A549 (cell line): ENCODE measurements at regions not wholly inside any gene's neighbourhood (a gene's known extent, or its start where the extent isn't known, plus 50 kb on each side); places are given as distances from the start of the nearest gene placed in this dataset.
A peak's percentile ranks its signal among the peaks of the same experiment; 100 is the strongest.

Experiments
- ATAC-seq, 2 experiments: fragments of 200-7000 bp in 1 of 2; fragments of >200 bp in 1 of 2; cut with Nextera tagmentation in 1 of 2; cut with Tn5 transposase in 1 of 2; 3 replicates each; pipeline versions ENCODE4 v1.8.0 to v1.9.1; 2018 to 2020; ENCODE audit warnings: mild to moderate bottlenecking in 1 of 2, moderate library complexity in 1 of 2
- CTCF ChIA-PET: fragments of 300-600 bp; sonication (Branson Sonifier 250); formaldehyde crosslinking; extraction: SDS; loops from one replicate; lab custom pipeline; 2021; ENCODE audit warnings: antibody characterized with exemption, inconsistent platforms; lab: Yijun Ruan, JAX
- POLR2A ChIA-PET: fragments of 350-600 bp; formaldehyde crosslinking; extraction: SDS; loops from one replicate; lab custom pipeline; 2021; ENCODE audit warnings: antibody characterized with exemption, inconsistent platforms; lab: Yijun Ruan, JAX
- DNase-seq, 2 experiments: peaks; one replicate each; pipeline versions ENCODE4 v3.0.0 to v3.0.0-alpha.2; 2011 to 2016; ENCODE audit warnings: low read depth in 1 of 2, low spot score in 1 of 2
- FAIRE-seq: peaks from 2 replicates; lab custom pipeline; 2011; peaks lifted over from hg19 to GRCh38; lab: Jason Lieb, UNC
- H3K27ac ChIP-seq, 2 experiments: fragments of >200 bp; sonication (Bioruptor Twin); formaldehyde crosslinking; 3 replicates each; pipeline ENCODE4 v1.5.1; 2016 to 2017
- H3K4me1 ChIP-seq: fragments of >200 bp; sonication (Bioruptor Twin); formaldehyde crosslinking; 3 replicates; pipeline ENCODE4 v1.6.1; 2016
- H3K4me2 ChIP-seq: fragments of >200 bp; sonication (Bioruptor Twin); formaldehyde crosslinking; 3 replicates; pipeline ENCODE4 v1.6.1; 2016
- H3K4me3 ChIP-seq: fragments of >200 bp; sonication (Bioruptor Twin); formaldehyde crosslinking; 3 replicates; pipeline ENCODE4 v1.5.1; 2016
- H3K9me3 ChIP-seq: fragments of >200 bp; sonication (Bioruptor Twin); formaldehyde crosslinking; 3 replicates; pipeline ENCODE4 v1.6.1; 2016
- CBX2 ChIP-seq: fragments of 200-600 bp; sonication (generic); IDR thresholded peaks from 2 replicates; pipeline ENCODE4 v1.6.1; 2016; ENCODE audit warnings: low read depth, mild to moderate bottlenecking, borderline replicate concordance
- CBX8 ChIP-seq: fragments of 200-600 bp; sonication (generic); IDR thresholded peaks from 2 replicates; pipeline ENCODE4 v1.6.1; 2016
- EHMT2 ChIP-seq: fragments of 200-600 bp; sonication (generic); IDR thresholded peaks from 2 replicates; pipeline ENCODE4 v1.6.1; 2016; ENCODE audit warnings: antibody characterized with exemption, low read depth, mild to moderate bottlenecking, moderate library complexity
- HDAC2 ChIP-seq: fragments of 200-600 bp; sonication (generic); IDR thresholded peaks from 2 replicates; pipeline ENCODE4 v1.6.1; 2016
- HOXA7 ChIP-seq: fragments of 250-450 bp; sonication (Bioruptor Pico); IDR thresholded peaks from 2 replicates; pipeline ENCODE4 v1.5.0; 2020; ENCODE audit warnings: mild to moderate bottlenecking, moderate library complexity
- HOXB13 ChIP-seq: fragments of 250-450 bp; sonication (Bioruptor Pico); IDR thresholded peaks from 2 replicates; pipeline ENCODE4 v1.5.0; 2020; ENCODE audit warnings: low read depth, mild to moderate bottlenecking, moderate library complexity
- JUNB ChIP-seq: fragments of >200 bp; sonication (Bioruptor Twin); formaldehyde crosslinking; IDR thresholded peaks from 2 replicates; pipeline ENCODE4 v1.6.1; 2016
- KDM1A ChIP-seq: fragments of 200-600 bp; sonication (generic); IDR thresholded peaks from 2 replicates; pipeline ENCODE4 v1.6.1; 2016; ENCODE audit warnings: low read depth, mild to moderate bottlenecking
- MAFK ChIP-seq: fragments of 450-650 bp; IDR thresholded peaks from 2 replicates; pipeline ENCODE4 v1.6.1; 2014; ENCODE audit not compliant: partially characterized antibody
- MYC ChIP-seq: IDR thresholded peaks from 2 replicates; pipeline ENCODE4 v1.6.1; 2012; ENCODE audit warnings: mild to moderate bottlenecking, inconsistent platforms, low read length, improper control_type of control experiment, borderline replicate concordance
- PHF8 ChIP-seq: fragments of 200-600 bp; sonication (generic); IDR thresholded peaks from 2 replicates; pipeline ENCODE4 v1.6.1; 2016; ENCODE audit warnings: low read depth, mild to moderate bottlenecking, antibody characterized with exemption, moderate library complexity, borderline replicate concordance
- POLR2A ChIP-seq: IDR thresholded peaks from 2 replicates; pipeline ENCODE4 v1.6.1; 2012; ENCODE audit warnings: mild to moderate bottlenecking, low read length
- RAD21 ChIP-seq, 2 experiments: fragments of >200 bp in 1 of 2; sonication (Bioruptor Twin) in 1 of 2; formaldehyde crosslinking in 1 of 2; IDR thresholded peaks in 1 of 2; conservative IDR thresholded peaks in 1 of 2; 2 replicates in 1 of 2; 3 replicates in 1 of 2; pipeline ENCODE4 v1.6.1; 2012 to 2018; ENCODE audit warnings: inconsistent platforms in 1 of 2
- RARB ChIP-seq: fragments of 250-450 bp; sonication (Bioruptor Pico); IDR thresholded peaks from 2 replicates; pipeline ENCODE4 v1.8.0; 2021; ENCODE audit warnings: mild to moderate bottlenecking, moderate library complexity
- RNF2 ChIP-seq: fragments of 200-600 bp; sonication (generic); IDR thresholded peaks from 2 replicates; pipeline ENCODE4 v1.6.1; 2016; ENCODE audit warnings: low read depth, mild to moderate bottlenecking, antibody characterized with exemption, moderate library complexity, borderline replicate concordance
- SMC3 ChIP-seq: fragments of >200 bp; sonication (Bioruptor Twin); formaldehyde crosslinking; IDR thresholded peaks from 3 replicates; pipeline ENCODE4 v1.6.1; 2018; ENCODE audit warnings: inconsistent platforms
- TP53 ChIP-seq: fragments of 250-450 bp; sonication (Bioruptor Pico); IDR thresholded peaks from 2 replicates; pipeline ENCODE4 v1.5.0; 2021; ENCODE audit warnings: mild to moderate bottlenecking, moderate library complexity
- ZNF302 ChIP-seq: fragments of 250-450 bp; sonication (Bioruptor Pico); IDR thresholded peaks from 2 replicates; pipeline ENCODE4 v1.9.0; 2021; ENCODE audit warnings: inconsistent platforms, mild to moderate bottlenecking, moderate library complexity
- ZSCAN20 ChIP-seq: fragments of 250-450 bp; sonication (Bioruptor Pico); IDR thresholded peaks from 2 replicates; pipeline ENCODE4 v1.8.0; 2022; ENCODE audit warnings: mild to moderate bottlenecking, moderate library complexity
- WGBS: methylation state at CpG from one replicate; pipeline ENCODE4 v1.1.6; 2017; ENCODE audit errors: missing lambda C conversion rate; 5-methylcytosine and 5-hydroxymethylcytosine counted together
- TF ChIP-seq, protein P1 (sequence below): fragments of >200 bp; sonication (Bioruptor Twin); formaldehyde crosslinking; IDR thresholded peaks from 3 replicates; pipeline ENCODE4 v1.5.1; 2016
- TF ChIP-seq, protein P2 (sequence below): IDR thresholded peaks from 2 replicates; pipeline ENCODE4 v1.6.1; 2012
- TF ChIP-seq, protein P3 (sequence below): fragments of >200 bp; sonication (Bioruptor Twin); formaldehyde crosslinking; IDR thresholded peaks from 2 replicates; pipeline ENCODE4 v1.6.1; 2016

DNA sequence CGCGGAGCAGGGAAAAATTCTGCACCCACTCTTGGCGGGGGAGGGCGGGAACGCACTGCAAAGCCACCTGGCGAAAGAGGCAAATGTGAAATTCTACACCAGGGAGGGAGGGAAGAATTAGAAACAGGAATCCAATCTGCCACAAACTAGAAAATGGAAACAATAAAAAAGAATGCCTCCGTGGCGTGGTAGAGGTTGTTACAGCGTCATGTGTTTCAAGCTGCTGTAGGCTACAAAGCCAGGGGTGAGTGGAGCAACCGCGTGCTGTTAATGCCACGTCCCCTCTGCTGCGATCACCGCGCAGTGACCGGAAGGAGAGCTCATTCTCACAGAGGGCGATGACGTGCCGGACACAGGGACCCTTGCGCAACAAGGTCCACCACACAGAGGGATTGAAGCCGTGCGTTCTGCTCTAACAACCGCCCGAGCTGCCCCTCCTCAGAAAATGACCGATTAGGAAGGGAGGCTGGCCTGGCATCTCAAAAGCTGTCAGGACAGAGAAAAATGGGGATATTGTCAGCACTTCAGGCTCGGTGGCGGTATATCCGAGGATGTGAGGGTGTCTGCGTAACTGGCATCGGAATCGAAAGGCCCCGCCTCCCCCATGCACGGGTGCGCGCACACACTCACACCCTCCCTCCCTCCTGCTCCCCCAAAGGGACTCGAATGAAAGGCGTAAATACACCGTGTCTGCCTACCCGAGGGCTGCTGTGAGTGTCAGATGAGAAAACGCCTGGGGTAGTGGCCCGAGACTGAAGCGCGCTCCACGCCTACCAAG, 70.8 kb upstream of the TNRC6C start (continued):
- TF ChIP-seq CBX2 (no peak), PHF8 (no peak), RNF2 (no peak), RARB (CRISPR knock-in tag) (no peak), RAD21 (conservative IDR thresholded peaks at IDR 0.05 in 1 of 2, IDR thresholded peaks at IDR 0.05 in 1 of 2) (no peak; a peak in 1 of 5 replicates), POLR2A (no peak), HOXB13 (no peak), ZSCAN20 (no peak), KDM1A (no peak), CBX8 (0 out of 2 replicates have a peak, but pooled peaks have one; percentile 17), TP53 (no peak), SMC3 (0 out of 3 replicates have a peak, but pooled peaks have one; percentile 12), MYC (peak; percentile 36; the same call in 1 of the 2 replicates), MAFK (no peak), HDAC2 (no peak)
- TF ChIP-seq, protein P1, sequence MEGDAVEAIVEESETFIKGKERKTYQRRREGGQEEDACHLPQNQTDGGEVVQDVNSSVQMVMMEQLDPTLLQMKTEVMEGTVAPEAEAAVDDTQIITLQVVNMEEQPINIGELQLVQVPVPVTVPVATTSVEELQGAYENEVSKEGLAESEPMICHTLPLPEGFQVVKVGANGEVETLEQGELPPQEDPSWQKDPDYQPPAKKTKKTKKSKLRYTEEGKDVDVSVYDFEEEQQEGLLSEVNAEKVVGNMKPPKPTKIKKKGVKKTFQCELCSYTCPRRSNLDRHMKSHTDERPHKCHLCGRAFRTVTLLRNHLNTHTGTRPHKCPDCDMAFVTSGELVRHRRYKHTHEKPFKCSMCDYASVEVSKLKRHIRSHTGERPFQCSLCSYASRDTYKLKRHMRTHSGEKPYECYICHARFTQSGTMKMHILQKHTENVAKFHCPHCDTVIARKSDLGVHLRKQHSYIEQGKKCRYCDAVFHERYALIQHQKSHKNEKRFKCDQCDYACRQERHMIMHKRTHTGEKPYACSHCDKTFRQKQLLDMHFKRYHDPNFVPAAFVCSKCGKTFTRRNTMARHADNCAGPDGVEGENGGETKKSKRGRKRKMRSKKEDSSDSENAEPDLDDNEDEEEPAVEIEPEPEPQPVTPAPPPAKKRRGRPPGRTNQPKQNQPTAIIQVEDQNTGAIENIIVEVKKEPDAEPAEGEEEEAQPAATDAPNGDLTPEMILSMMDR = no peak
- TF ChIP-seq, protein P2, sequence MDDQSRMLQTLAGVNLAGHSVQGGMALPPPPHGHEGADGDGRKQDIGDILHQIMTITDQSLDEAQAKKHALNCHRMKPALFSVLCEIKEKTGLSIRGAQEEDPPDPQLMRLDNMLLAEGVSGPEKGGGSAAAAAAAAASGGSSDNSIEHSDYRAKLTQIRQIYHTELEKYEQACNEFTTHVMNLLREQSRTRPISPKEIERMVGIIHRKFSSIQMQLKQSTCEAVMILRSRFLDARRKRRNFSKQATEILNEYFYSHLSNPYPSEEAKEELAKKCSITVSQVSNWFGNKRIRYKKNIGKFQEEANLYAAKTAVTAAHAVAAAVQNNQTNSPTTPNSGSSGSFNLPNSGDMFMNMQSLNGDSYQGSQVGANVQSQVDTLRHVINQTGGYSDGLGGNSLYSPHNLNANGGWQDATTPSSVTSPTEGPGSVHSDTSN = no peak
- TF ChIP-seq, protein P3, sequence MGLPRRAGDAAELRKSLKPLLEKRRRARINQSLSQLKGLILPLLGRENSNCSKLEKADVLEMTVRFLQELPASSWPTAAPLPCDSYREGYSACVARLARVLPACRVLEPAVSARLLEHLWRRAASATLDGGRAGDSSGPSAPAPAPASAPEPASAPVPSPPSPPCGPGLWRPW = 0 out of 2 replicates have a peak, but pooled peaks have one; percentile 43

DNA sequence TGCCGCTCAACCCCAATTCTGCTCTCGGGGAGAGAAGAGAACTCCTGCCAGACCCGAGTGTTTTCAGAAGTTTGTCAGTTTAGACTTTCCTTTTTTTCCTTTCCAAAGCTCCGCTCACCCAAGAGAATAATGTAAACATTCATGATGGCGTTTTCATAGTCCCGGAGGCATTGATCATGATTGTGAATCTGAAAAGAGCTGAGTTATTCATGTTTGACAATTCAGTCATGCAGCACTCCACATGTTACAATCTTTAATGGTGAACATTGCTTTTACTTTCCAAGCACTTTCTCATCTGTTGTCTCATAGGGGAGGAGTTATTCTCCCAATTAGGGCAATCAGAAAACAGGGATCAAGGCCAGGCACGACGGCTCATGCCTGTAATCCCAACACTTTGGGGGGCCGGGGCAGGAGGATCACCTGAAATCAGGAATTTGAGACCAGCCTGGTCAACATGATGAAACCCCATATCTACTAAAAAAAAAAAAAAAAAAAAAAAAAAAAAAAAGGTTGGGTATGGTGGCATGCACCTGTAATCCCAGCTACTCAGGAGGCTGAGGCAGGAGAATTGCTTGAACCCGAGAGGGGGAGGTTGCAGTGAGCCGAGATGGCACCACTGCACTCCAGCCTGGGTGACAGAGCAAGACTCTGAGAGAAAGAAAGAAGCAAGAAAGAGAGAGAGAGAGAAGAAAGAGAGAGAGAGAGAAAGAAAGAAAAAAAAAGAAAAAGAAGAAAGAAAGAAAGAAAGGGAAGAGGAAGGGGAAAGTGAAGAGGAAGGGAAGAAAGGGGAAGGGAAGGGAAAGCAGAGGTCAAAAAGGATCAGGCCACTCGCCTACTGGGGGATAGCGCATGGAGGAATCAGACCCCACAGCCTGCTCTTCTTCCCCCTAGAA, 70.0 kb upstream of the TNRC6C start:
- WGBS = 29% methylated on average over 13 of the region's 13 CpGs
- peak; percentile 43 for FAIRE-seq
- TF ChIP-seq HOXA7 (CRISPR knock-in tag) (no peak), CBX8 (no peak), JUNB (no peak), RAD21 (conservative IDR thresholded peaks at IDR 0.05 in 1 of 2, IDR thresholded peaks at IDR 0.05 in 1 of 2) (no peak), HOXB13 (no peak), ZNF302 (CRISPR knock-in tag) (no peak), EHMT2 (no peak)
- TF ChIP-seq, all 56 proteins: peak for 0
- Histone ChIP-seq H3K9me3 (no peaks in the 10 kb centered on the region), H3K4me3 (peak overlapping the region; percentile 49), H3K4me2 (peak overlapping the region; percentile 93), H3K27ac (peak overlapping the region; percentile 15 to 73; a peak in 4 of 6 replicates), H3K4me1 (peaks cover 20% of the 10 kb centered on the region; the same call in 2 of the 3 replicates)
- ChIA-PET CTCF (interaction anchor here (0.7 to 2.2 kb wide), 6 partner anchors 10 to 345 kb away, joined by 3 to 9 read pairs (median 4); no protein-coding TSS in a partner anchor), POLR2A (interaction anchor here (3.5 kb wide), 1 partner anchor 69 kb away, joined by 48 read pairs; the partner anchor contains the start of gene TNRC6C)
- DNase-seq = no peak
- ATAC-seq = no peak
